Upper lobe of right lung (tissue), 1 donor: ENCODE measurements at regions not wholly inside any gene's neighbourhood (a gene's known extent, or its start where the extent isn't known, plus 50 kb on each side); places are given as distances from the start of the nearest gene placed in this dataset.
"Not testable (repeated sequence)": the region's sequence is repeated elsewhere in the genome, so short reads cannot be mapped to it uniquely, and the experiment has no call there.

ENCODE experiments used
- ATAC-seq: fragments of 200-7000 bp; cut with Tn5 transposase; one replicate; pipeline ENCODE4 v1.9.1; 2020; ENCODE audit warnings: mild to moderate bottlenecking, moderate library complexity
- DNase-seq: peaks from one replicate; pipeline ENCODE4 v3.0.0-alpha.2; 2020
- H3K27ac ChIP-seq: fragments of 200-600 bp; one replicate; pipeline ENCODE4 v1.8.0; 2022
- H3K27me3 ChIP-seq: fragments of 200-600 bp; one replicate; pipeline ENCODE4 v1.8.0; 2022; ENCODE audit warnings: mild to moderate bottlenecking
- H3K36me3 ChIP-seq: fragments of 200-600 bp; one replicate; pipeline ENCODE4 v1.8.0; 2022
- H3K4me1 ChIP-seq: fragments of 200-600 bp; one replicate; pipeline ENCODE4 v1.8.0; 2022
- H3K4me3 ChIP-seq: fragments of 200-600 bp; one replicate; pipeline ENCODE4 v1.8.0; 2022; ENCODE audit warnings: mild to moderate bottlenecking
- H3K9me3 ChIP-seq: fragments of 200-600 bp; one replicate; pipeline ENCODE4 v1.8.0; 2022
- CTCF ChIP-seq: fragments of 200-600 bp; IDR thresholded peaks from one replicate; pipeline ENCODE4 v1.8.0; 2022; ENCODE audit warnings: antibody characterized with exemption
- intact Hi-C: fragments of 100-400 bp; cut with DNase I; formaldehyde crosslinking; loops from one replicate; pipeline ENCODE4 v1.11.0; 2022
- donor health status: DM: no; HTN: yes; CAD: no; lungs with severe emphysema.

DNA sequence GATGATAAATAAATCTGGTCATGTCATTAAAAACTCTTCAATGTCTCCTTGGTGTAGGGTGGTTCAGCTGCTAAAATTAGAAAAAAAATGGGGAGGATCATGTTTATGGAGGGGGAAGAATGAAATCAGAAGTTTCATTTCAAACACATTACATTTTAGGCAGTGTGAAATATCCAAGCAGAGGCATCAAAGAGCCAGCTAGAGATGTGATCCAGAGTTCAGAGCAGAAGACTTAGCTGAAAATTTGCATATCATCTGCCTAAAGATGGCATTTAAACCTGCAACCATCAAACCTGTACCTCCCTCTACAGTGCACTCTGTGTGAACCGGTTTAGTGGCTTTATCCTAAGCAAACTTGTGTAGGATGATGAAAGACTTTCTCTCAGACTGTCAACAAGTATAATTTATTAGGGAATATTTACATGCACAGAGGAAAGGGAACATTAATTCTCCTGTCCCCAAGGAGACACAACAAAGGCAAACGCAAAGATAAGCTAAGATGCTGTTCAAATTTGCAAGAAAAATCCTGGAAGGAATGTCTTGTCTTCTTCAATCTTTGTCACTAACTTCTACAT, 84.8 kb upstream of the PLEKHG1 start:
- intact Hi-C loops: no loop called here
- no peaks in the 10 kb centered on the region for H3K27me3 ChIP-seq
- DNase-seq: no peak

GRCh38 chr6:150516199-150516598, 83.5 kb upstream of the PLEKHG1 start:
- intact Hi-C loops: no loop called here
- H3K27me3 ChIP-seq: no peaks in the 10 kb centered on the region
- no peak overlapping the region for H3K4me3 ChIP-seq
- TF ChIP-seq CTCF: no peak
- no peak for DNase-seq
- ATAC-seq: no peak
- no peaks in the 10 kb centered on the region for H3K9me3 ChIP-seq
- no peaks in the 10 kb centered on the region for H3K36me3 ChIP-seq
- H3K27ac ChIP-seq: no peak overlapping the region
- no peaks in the 10 kb centered on the region for H3K4me1 ChIP-seq

More for the DNA sequence above, 84.8 kb upstream of the PLEKHG1 start:
- Histone ChIP-seq H3K9me3 (no peaks in the 10 kb centered on the region), H3K27ac (no peak overlapping the region), H3K36me3 (no peaks in the 10 kb centered on the region), H3K4me1 (no peaks in the 10 kb centered on the region), H3K4me3 (no peak overlapping the region)
- no peak for ATAC-seq
- no peak for TF ChIP-seq CTCF

GRCh38 chr6:150517175-150517574, 82.5 kb upstream of the PLEKHG1 start:
- no peaks in the 10 kb centered on the region for H3K4me1 ChIP-seq
- ATAC-seq (no peak), DNase-seq (no peak)
- no peak overlapping the region for H3K27ac ChIP-seq
- no peak overlapping the region for H3K4me3 ChIP-seq
- H3K27me3 ChIP-seq: no peaks in the 10 kb centered on the region
- intact Hi-C loops: no loop called here
- H3K9me3 ChIP-seq: no peaks in the 10 kb centered on the region
- no peaks in the 10 kb centered on the region for H3K36me3 ChIP-seq
- no peak for TF ChIP-seq CTCF

GRCh38 chr6:150521482-150521881, 78.2 kb upstream of the PLEKHG1 start:
- H3K27me3 ChIP-seq: no peaks in the 10 kb centered on the region
- no peak overlapping the region for H3K4me3 ChIP-seq
- no peak for ATAC-seq

GRCh38 chr6:150523216-150523615, 76.5 kb upstream of the PLEKHG1 start:
- H3K36me3 ChIP-seq, H3K27me3 ChIP-seq, H3K27ac ChIP-seq, H3K4me1 ChIP-seq, H3K9me3 ChIP-seq, ATAC-seq, DNase-seq, intact Hi-C loops, H3K4me3 ChIP-seq: not testable (repeated sequence)

More at GRCh38 chr6:150521482-150521881, 78.2 kb upstream of the PLEKHG1 start:
- H3K4me1 ChIP-seq: no peaks in the 10 kb centered on the region
- H3K27ac ChIP-seq: no peak overlapping the region
- TF ChIP-seq CTCF: no peak
- no peak for DNase-seq
- intact Hi-C loops: no loop called here
- no peaks in the 10 kb centered on the region for H3K36me3 ChIP-seq
- H3K9me3 ChIP-seq: no peaks in the 10 kb centered on the region

- no peak overlapping the region for H3K27ac ChIP-seq
- intact Hi-C loops: no loop called here
- ATAC-seq (no peak), DNase-seq (no peak)
- H3K27me3 ChIP-seq: no peaks in the 10 kb centered on the region
- no peak for TF ChIP-seq CTCF
- no peaks in the 10 kb centered on the region for H3K4me1 ChIP-seq
- no peaks in the 10 kb centered on the region for H3K9me3 ChIP-seq
- no peak overlapping the region for H3K4me3 ChIP-seq
- H3K36me3 ChIP-seq: no peaks in the 10 kb centered on the region
Measured at GRCh38 chr6:150525300-150525699, 74.4 kb upstream of the PLEKHG1 start.
